H1 (cell line): ENCODE measurements at regions not wholly inside any gene's neighbourhood (a gene's known extent, or its start where the extent isn't known, plus 50 kb on each side); places are given as distances from the start of the nearest gene placed in this dataset.

ENCODE experiments used
- CTCF ChIA-PET: fragments of 300-600 bp; sonication (Branson Sonifier 250); formaldehyde crosslinking; loops from one replicate; lab custom pipeline; 2021; ENCODE audit not compliant: partially characterized antibody; lab: Charles Lee
- POLR2A ChIA-PET: fragments of 300-600 bp; sonication (Branson Sonifier 250); formaldehyde crosslinking; loops from one replicate; lab custom pipeline; 2021; ENCODE audit warnings: inconsistent platforms; ENCODE audit not compliant: partially characterized antibody; lab: Charles Lee
- DNase-seq, 2 experiments: peaks; one replicate each; pipeline versions ENCODE4 v3.0.0 to v3.0.0-alpha.2; 2010 to 2022; ENCODE audit warnings: low spot score in 2 of 2, low read depth in 1 of 2, mixed read lengths in 1 of 2
- FAIRE-seq: peaks from 2 replicates; lab custom pipeline; 2011; peaks lifted over from hg19 to GRCh38; lab: Jason Lieb, UNC
- H2AFZ ChIP-seq: 2 replicates; pipeline ENCODE4 v1.8.1; 2012; ENCODE audit warnings: low read length, inconsistent platforms
- H2AK5ac ChIP-seq: 2 replicates; pipeline ENCODE4 v1.6.1; 2013; ENCODE audit warnings: low read depth, low read length
- H2BK120ac ChIP-seq: replicated peaks from 2 replicates; pipeline ENCODE3; 2013; ENCODE audit warnings: low read depth, low read length, inconsistent platforms
- H2BK12ac ChIP-seq: 2 replicates; pipeline ENCODE4 v1.6.1; 2013; ENCODE audit warnings: low read depth, low read length
- H2BK15ac ChIP-seq: 2 replicates; pipeline ENCODE4 v1.6.1; 2013; ENCODE audit warnings: low read length
- H2BK20ac ChIP-seq: 2 replicates; pipeline ENCODE4 v1.6.1; 2013; ENCODE audit warnings: low read length
- H2BK5ac ChIP-seq: 2 replicates; pipeline ENCODE4 v1.6.1; 2013; ENCODE audit warnings: low read depth, low read length
- H3K14ac ChIP-seq: 2 replicates; pipeline ENCODE4 v1.6.1; 2013; ENCODE audit warnings: inconsistent platforms; ENCODE audit not compliant: insufficient read length
- H3K18ac ChIP-seq: 2 replicates; pipeline ENCODE4 v1.6.1; 2013; ENCODE audit warnings: low read length; ENCODE audit errors: extremely low read depth
- H3K23ac ChIP-seq: 2 replicates; pipeline ENCODE4 v1.6.1; 2013; ENCODE audit warnings: inconsistent platforms; ENCODE audit not compliant: insufficient read length
- H3K23me2 ChIP-seq: 2 replicates; pipeline ENCODE4 v1.6.1; 2013; ENCODE audit warnings: low read depth, low read length
- H3K27ac ChIP-seq: 2 replicates; pipeline ENCODE4 v1.6.1; 2011; ENCODE audit warnings: low read depth, low read length, inconsistent platforms
- H3K27me3 ChIP-seq, 4 experiments: replicated peaks in 1 of 4; 1 replicate in 1 of 4; 2 replicates in 3 of 4; pipeline versions ENCODE4 v1.6.1 to v1.8.1; 2011 to 2013; ENCODE audit warnings: low read length in 3 of 4, mild to moderate bottlenecking in 3 of 4, inconsistent platforms in 2 of 4, mixed read lengths in 2 of 4, moderate library complexity in 1 of 4; ENCODE audit not compliant: control insufficient read depth in 3 of 4, insufficient read depth in 3 of 4; ENCODE audit errors: extremely low read depth in 1 of 4
- H3K36me3 ChIP-seq, 4 experiments: 2 replicates each; pipeline versions ENCODE4 v1.6.1 to v1.8.1; 2011 to 2013; ENCODE audit warnings: mild to moderate bottlenecking in 4 of 4, low read length in 3 of 4, moderate library complexity in 2 of 4, control low read depth in 1 of 4, inconsistent platforms in 1 of 4; ENCODE audit not compliant: insufficient read depth in 4 of 4, control insufficient read depth in 2 of 4
- H3K4ac ChIP-seq: replicated peaks from 2 replicates; pipeline ENCODE3; 2013; ENCODE audit warnings: low read length, low read depth, mixed read lengths, inconsistent platforms; ENCODE audit not compliant: insufficient read length
- H3K4me1 ChIP-seq, 4 experiments: replicated peaks in 1 of 4; 1 replicate in 1 of 4; 2 replicates in 3 of 4; pipeline versions ENCODE4 v1.6.1 to v1.8.1; 2011 to 2013; ENCODE audit warnings: low read length in 3 of 4, inconsistent platforms in 2 of 4, mixed read lengths in 1 of 4; ENCODE audit not compliant: insufficient read depth in 4 of 4, control insufficient read depth in 3 of 4
- H3K4me2 ChIP-seq, 2 experiments: 2 replicates each; pipeline versions ENCODE4 v1.6.1 to v1.8.1; 2011 to 2013; ENCODE audit warnings: low read depth in 2 of 2, low read length in 2 of 2, control low read depth in 1 of 2, inconsistent platforms in 1 of 2, mild to moderate bottlenecking in 1 of 2; ENCODE audit not compliant: insufficient read depth in 1 of 2
- H3K4me3 ChIP-seq, 4 experiments: fragments of 200-600, 300-600 bp in 1 of 4; sonication (generic), shearing (Covaris generic), sonication (Bioruptor Twin) in 1 of 4; 2 replicates each; pipeline versions ENCODE4 v1.5.1 to v1.8.1; 2011 to 2016; ENCODE audit warnings: low read length in 4 of 4, low read depth in 3 of 4, control low read depth in 2 of 4, inconsistent platforms in 2 of 4, mild to moderate bottlenecking in 2 of 4, mixed read lengths in 1 of 4, moderate library complexity in 1 of 4; ENCODE audit not compliant: insufficient read depth in 2 of 4; ENCODE audit errors: extremely low read depth in 1 of 4
- H3K56ac ChIP-seq: replicated peaks from 2 replicates; pipeline ENCODE3; 2013; ENCODE audit warnings: low read depth, mild to moderate bottlenecking, mixed read lengths, low read length, inconsistent platforms; ENCODE audit not compliant: insufficient read length
- H3K79me1 ChIP-seq: 2 replicates; pipeline ENCODE4 v1.6.1; 2013; ENCODE audit warnings: low read depth, low read length, control low read depth
- H3K79me2 ChIP-seq, 2 experiments: 2 replicates each; pipeline versions ENCODE4 v1.6.1 to v1.8.1; 2012 to 2013; ENCODE audit warnings: low read length in 2 of 2, mild to moderate bottlenecking in 2 of 2, inconsistent platforms in 1 of 2; ENCODE audit not compliant: insufficient read depth in 2 of 2, control insufficient read depth in 1 of 2
- H3K9ac ChIP-seq, 4 experiments: replicated peaks in 1 of 4; 1 replicate in 1 of 4; 2 replicates in 3 of 4; pipeline versions ENCODE4 v1.6.1 to v1.8.1; 2011 to 2013; ENCODE audit warnings: low read depth in 3 of 4, low read length in 3 of 4, control low read depth in 2 of 4, mild to moderate bottlenecking in 2 of 4, moderate library complexity in 2 of 4, inconsistent platforms in 1 of 4; ENCODE audit errors: extremely low read depth in 1 of 4
- H3K9me3 ChIP-seq, 2 experiments: 2 replicates each; pipeline versions ENCODE4 v1.6.1 to v1.8.1; 2012 to 2013; ENCODE audit warnings: mild to moderate bottlenecking in 2 of 2, moderate library complexity in 2 of 2, control low read depth in 1 of 2, inconsistent platforms in 1 of 2, low read depth in 1 of 2, low read length in 1 of 2, mixed read lengths in 1 of 2; ENCODE audit not compliant: insufficient read depth in 2 of 2
- H4K20me1 ChIP-seq, 2 experiments: replicated peaks in 1 of 2; 2 replicates each; pipeline versions ENCODE3 to v1.8.1; 2011 to 2013; ENCODE audit warnings: inconsistent platforms in 2 of 2, low read length in 2 of 2, mild to moderate bottlenecking in 1 of 2; ENCODE audit not compliant: insufficient read depth in 2 of 2, control insufficient read depth in 1 of 2
- H4K5ac ChIP-seq: 2 replicates; pipeline ENCODE4 v1.6.1; 2013; ENCODE audit warnings: low read length, low read depth, mixed read lengths, inconsistent platforms; ENCODE audit not compliant: insufficient read length
- H4K8ac ChIP-seq: 2 replicates; pipeline ENCODE4 v1.8.0; 2013; ENCODE audit warnings: mild to moderate bottlenecking, moderate library complexity, low read length, inconsistent platforms; ENCODE audit not compliant: insufficient read depth; ENCODE audit errors: extremely low read depth
- H4K91ac ChIP-seq: replicated peaks from 2 replicates; pipeline ENCODE3; 2013; ENCODE audit warnings: low read length, mixed read lengths, inconsistent platforms; ENCODE audit not compliant: insufficient read length
- KDM1A ChIP-seq: fragments of 200-600, 300-600 bp; sonication (generic); IDR thresholded peaks from 2 replicates; pipeline ENCODE4 v1.7.1; 2016; ENCODE audit warnings: mild to moderate bottlenecking, low read length, borderline replicate concordance
- TAF1 ChIP-seq: IDR thresholded peaks from 2 replicates; pipeline ENCODE4 v1.6.1; 2011; ENCODE audit warnings: mild to moderate bottlenecking, low read depth, low read length
- WGBS, 2 experiments: shearing (Covaris generic) in 1 of 2; methylation state at CpG; one replicate each; pipeline versions ENCODE4 v1.1.6 to v1.1.7; 2013 to 2015; ENCODE audit warnings: low lambda C conversion rate in 2 of 2, mixed read lengths in 2 of 2, inconsistent platforms in 1 of 2, low coverage in 1 of 2, missing lambda C conversion rate in 1 of 2; ENCODE audit not compliant: insufficient replicate concordance in 2 of 2, insufficient coverage in 1 of 2, insufficient read length in 1 of 2; ENCODE audit errors: extremely low coverage in 1 of 2, missing lambda C conversion rate in 1 of 2; 5-methylcytosine and 5-hydroxymethylcytosine counted together

DNA sequence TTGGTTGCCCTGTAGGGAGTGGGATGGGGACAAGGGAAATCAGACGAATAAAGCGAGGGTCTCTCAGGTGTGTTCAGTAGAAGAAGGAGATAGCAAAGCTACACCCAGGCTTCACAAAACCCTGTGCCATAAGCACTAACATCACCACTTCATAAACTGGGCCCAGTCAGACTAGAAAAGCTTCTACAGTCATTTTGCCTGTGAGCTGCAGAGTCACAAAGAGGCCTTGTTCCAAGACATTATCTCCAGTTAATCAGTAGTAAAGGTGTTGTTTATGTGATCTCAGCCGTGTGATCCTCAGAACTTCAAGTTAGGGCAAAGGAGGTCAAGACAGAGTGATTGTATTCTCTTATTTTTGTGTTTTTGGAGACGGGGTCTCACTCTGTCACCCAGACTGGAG lies 148.0 kb downstream of the GALR1 start:
- no peak overlapping the region for H3K56ac ChIP-seq
- H4K5ac ChIP-seq = no peak overlapping the region
- H3K23me2 ChIP-seq = peaks cover 5% of the 10 kb centered on the region
- WGBS, 2 experiments = 89% methylated on average over 4 of the region's 4 CpGs; no CpG with 5 or more reads in 1 of the 2 experiments
- H3K27ac ChIP-seq = no peak overlapping the region
- no peak overlapping the region for H3K4me2 ChIP-seq
- H3K4me1 ChIP-seq = no peaks in the 10 kb centered on the region
- H2BK5ac ChIP-seq = no peak overlapping the region
- H3K18ac ChIP-seq = no peak overlapping the region
- no peak overlapping the region for H4K91ac ChIP-seq
- no peak overlapping the region for H2AK5ac ChIP-seq
- H3K79me2 ChIP-seq = no peaks in the 10 kb centered on the region
- ChIA-PET POLR2A (interaction anchor here (0.6 kb wide), 1 partner anchor 10 kb away, joined by 3 read pairs; no protein-coding TSS in a partner anchor), CTCF (interaction anchor here (0.7 to 1.5 kb wide), 2 partner anchors 15 to 156 kb away, joined by 3 to 5 read pairs; no protein-coding TSS in a partner anchor)
- no peak overlapping the region for H2AFZ ChIP-seq
- no peak overlapping the region for H2BK20ac ChIP-seq
- H4K8ac ChIP-seq = no peak overlapping the region
- H2BK12ac ChIP-seq = no peak overlapping the region
- TF ChIP-seq TAF1 (no peak), KDM1A (no peak)
- no peak overlapping the region for H3K4ac ChIP-seq
- no peaks in the 10 kb centered on the region for H3K27me3 ChIP-seq
- no peaks in the 10 kb centered on the region for H3K79me1 ChIP-seq
- no peak for DNase-seq
- no peak overlapping the region for H3K14ac ChIP-seq
- H4K20me1 ChIP-seq = peaks cover 0 to 3% of the 10 kb centered on the region in 2 experiments
- H3K9ac ChIP-seq = no peak overlapping the region
- no peak overlapping the region for H3K23ac ChIP-seq
- 0 out of 4 replicates have a peak, but pooled peaks cover 0 to under 1% of the 10 kb centered on the region in 2 experiments for H3K9me3 ChIP-seq
- no peak overlapping the region for H2BK15ac ChIP-seq
- H3K36me3 ChIP-seq = no peaks in the 10 kb centered on the region
- FAIRE-seq = no peak
- H3K4me3 ChIP-seq = no peak overlapping the region
- no peak overlapping the region for H2BK120ac ChIP-seq
